Breast epithelium (tissue), 3 donors: ENCODE measurements at regions not wholly inside any gene's neighbourhood (a gene's known extent, or its start where the extent isn't known, plus 50 kb on each side); places are given as distances from the start of the nearest gene placed in this dataset.

Experiments
- POLR2A ChIP-seq: fragments of 450-650 bp; IDR thresholded peaks from one replicate; pipeline ENCODE4 v1.6.1; 2016; ENCODE audit warnings: antibody characterized with exemption, mild to moderate bottlenecking, moderate library complexity
- TF ChIP-seq, protein P1 (sequence below), 3 donors: fragments of 450-650 bp; IDR thresholded peaks; one replicate each; pipeline ENCODE4 v1.5.1; 2016 to 2017; ENCODE audit warnings: antibody characterized with exemption in 3 of 3, mild to moderate bottlenecking in 3 of 3, moderate library complexity in 3 of 3

DNA sequence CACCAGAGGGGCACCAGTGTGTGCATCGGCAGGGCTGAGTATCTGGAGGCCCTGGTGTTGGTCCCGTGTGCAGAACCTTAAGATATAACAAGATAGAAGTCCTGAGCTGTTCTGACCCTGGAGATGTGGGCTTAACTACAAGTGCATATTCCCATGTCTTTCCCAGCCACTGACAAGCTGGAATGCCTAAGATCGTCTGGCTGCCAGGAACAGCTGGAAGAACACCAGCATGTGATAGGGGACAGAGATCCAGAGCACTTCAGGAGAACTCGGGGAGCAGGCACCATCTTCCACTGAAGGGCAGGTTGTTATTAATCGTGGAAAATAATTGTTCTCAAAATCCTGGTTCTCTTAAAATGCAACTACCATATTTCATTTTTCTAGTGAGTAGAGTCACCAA is 419.9 kb upstream of the RUNX1 start:
- TF ChIP-seq, protein P1, sequence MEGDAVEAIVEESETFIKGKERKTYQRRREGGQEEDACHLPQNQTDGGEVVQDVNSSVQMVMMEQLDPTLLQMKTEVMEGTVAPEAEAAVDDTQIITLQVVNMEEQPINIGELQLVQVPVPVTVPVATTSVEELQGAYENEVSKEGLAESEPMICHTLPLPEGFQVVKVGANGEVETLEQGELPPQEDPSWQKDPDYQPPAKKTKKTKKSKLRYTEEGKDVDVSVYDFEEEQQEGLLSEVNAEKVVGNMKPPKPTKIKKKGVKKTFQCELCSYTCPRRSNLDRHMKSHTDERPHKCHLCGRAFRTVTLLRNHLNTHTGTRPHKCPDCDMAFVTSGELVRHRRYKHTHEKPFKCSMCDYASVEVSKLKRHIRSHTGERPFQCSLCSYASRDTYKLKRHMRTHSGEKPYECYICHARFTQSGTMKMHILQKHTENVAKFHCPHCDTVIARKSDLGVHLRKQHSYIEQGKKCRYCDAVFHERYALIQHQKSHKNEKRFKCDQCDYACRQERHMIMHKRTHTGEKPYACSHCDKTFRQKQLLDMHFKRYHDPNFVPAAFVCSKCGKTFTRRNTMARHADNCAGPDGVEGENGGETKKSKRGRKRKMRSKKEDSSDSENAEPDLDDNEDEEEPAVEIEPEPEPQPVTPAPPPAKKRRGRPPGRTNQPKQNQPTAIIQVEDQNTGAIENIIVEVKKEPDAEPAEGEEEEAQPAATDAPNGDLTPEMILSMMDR (IDR thresholded peaks at IDR 0.05): no peak
- TF ChIP-seq POLR2A: no peak
